B cell (primary cell): ENCODE measurements at regions not wholly inside any gene's neighbourhood (a gene's known extent, or its start where the extent isn't known, plus 50 kb on each side); places are given as distances from the start of the nearest gene placed in this dataset.

Experiments used
- CTCF ChIP-seq: fragments of 200-600 bp; IDR thresholded peaks from one replicate; pipeline ENCODE4 v1.8.0; 2022; ENCODE audit warnings: antibody characterized with exemption, mild to moderate bottlenecking
- EZH2 ChIP-seq: IDR thresholded peaks from 2 replicates; pipeline ENCODE4 v1.6.1; 2012; ENCODE audit warnings: borderline replicate concordance, low read depth, mild to moderate bottlenecking, moderate library complexity, low read length; ENCODE audit not compliant: insufficient read depth, poor library complexity, severe bottlenecking

GRCh38 chr1:166785987-166786386 is 53.3 kb upstream of the POGK start:
- TF ChIP-seq CTCF: no peak
- TF ChIP-seq EZH2: no peak
